ENCODE measurements at regions not wholly inside any gene's neighbourhood (a gene's known extent, or its start where the extent isn't known, plus 50 kb on each side); places are given as distances from the start of the nearest gene placed in this dataset.
"Not testable (repeated sequence)": the region's sequence is repeated elsewhere in the genome, so short reads cannot be mapped to it uniquely, and the experiment has no call there.

GRCh38 chr2:51795248-51795888, 763.4 kb upstream of the NRXN1 start:
- DNase-seq, result no peak

GRCh38 chr2:51791496-51791895, 759.6 kb upstream of the NRXN1 start:
- DNase-seq, result no peak

GRCh38 chr2:51790854-51791253, 758.9 kb upstream of the NRXN1 start:
- DNase-seq, result no peak

- DNase-seq, result no peak
These were observed 758.0 kb upstream of the NRXN1 start for GRCh38 chr2:51789918-51790317.

- DNase-seq, result no peak
These were observed 751.2 kb upstream of the NRXN1 start for GRCh38 chr2:51782921-51783765.

- no peak for DNase-seq
These were observed 749.8 kb upstream of the NRXN1 start for GRCh38 chr2:51781691-51782090.

- no peak for DNase-seq
These were observed 748.4 kb upstream of the NRXN1 start for GRCh38 chr2:51780353-51780752.

- DNase-seq, result not testable (repeated sequence)
These were observed 747.8 kb upstream of the NRXN1 start for GRCh38 chr2:51779723-51780122.

- DNase-seq, result no peak
These were observed 746.9 kb upstream of the NRXN1 start for GRCh38 chr2:51778806-51779205.

GRCh38 chr2:51774606-51775005, 742.7 kb upstream of the NRXN1 start:
- not testable (repeated sequence) for DNase-seq

- DNase-seq, result no peak
These were observed 728.5 kb upstream of the NRXN1 start for GRCh38 chr2:51760441-51760840.

GRCh38 chr2:51758081-51758480, 726.1 kb upstream of the NRXN1 start:
- no peak for DNase-seq

GRCh38 chr2:51734115-51734514, 702.2 kb upstream of the NRXN1 start:
- no peak for DNase-seq

GRCh38 chr2:51723691-51724090, 691.8 kb upstream of the NRXN1 start:
- DNase-seq, result no peak

- no peak for DNase-seq
These were observed 690.4 kb upstream of the NRXN1 start for GRCh38 chr2:51722311-51722710.

- no peak for DNase-seq
These were observed 688.9 kb upstream of the NRXN1 start for GRCh38 chr2:51720826-51721225.

- DNase-seq, result no peak
These were observed 686.9 kb upstream of the NRXN1 start for GRCh38 chr2:51718881-51719280.

- DNase-seq, result no peak
These were observed 685.4 kb upstream of the NRXN1 start for GRCh38 chr2:51717312-51717711.

GRCh38 chr2:51711766-51712165, 679.8 kb upstream of the NRXN1 start:
- no peak for DNase-seq

- DNase-seq, result no peak
These were observed 678.3 kb upstream of the NRXN1 start for GRCh38 chr2:51710222-51710621.

GRCh38 chr2:51707625-51708024, 675.7 kb upstream of the NRXN1 start:
- no peak for DNase-seq

GRCh38 chr2:51706220-51706619, 674.3 kb upstream of the NRXN1 start:
- no peak for DNase-seq

GRCh38 chr2:51705417-51705816, 673.5 kb upstream of the NRXN1 start:
- no peak for DNase-seq

- DNase-seq, result no peak
These were observed 666.1 kb upstream of the NRXN1 start for GRCh38 chr2:51698021-51698420.

GRCh38 chr2:51697095-51697494, 665.2 kb upstream of the NRXN1 start:
- DNase-seq, result no peak
